Stimulated activated CD8-positive, alpha-beta memory T cell treated with anti-CD3 and anti-CD28 coated beads, Interleukin-12 subunit alpha, Interleukin-12 subunit beta, amount 100 ng/mL, for 1 hour (primary cell): ENCODE measurements at regions not wholly inside any gene's neighbourhood (a gene's known extent, or its start where the extent isn't known, plus 50 kb on each side); places are given as distances from the start of the nearest gene placed in this dataset.
"Not testable (repeated sequence)": the region's sequence is repeated elsewhere in the genome, so short reads cannot be mapped to it uniquely, and the experiment has no call there.

ENCODE experiments used
- DNase-seq: peaks from one replicate; pipeline ENCODE4 v3.0.0-alpha.2; 2020; ENCODE audit warnings: low read depth

DNA sequence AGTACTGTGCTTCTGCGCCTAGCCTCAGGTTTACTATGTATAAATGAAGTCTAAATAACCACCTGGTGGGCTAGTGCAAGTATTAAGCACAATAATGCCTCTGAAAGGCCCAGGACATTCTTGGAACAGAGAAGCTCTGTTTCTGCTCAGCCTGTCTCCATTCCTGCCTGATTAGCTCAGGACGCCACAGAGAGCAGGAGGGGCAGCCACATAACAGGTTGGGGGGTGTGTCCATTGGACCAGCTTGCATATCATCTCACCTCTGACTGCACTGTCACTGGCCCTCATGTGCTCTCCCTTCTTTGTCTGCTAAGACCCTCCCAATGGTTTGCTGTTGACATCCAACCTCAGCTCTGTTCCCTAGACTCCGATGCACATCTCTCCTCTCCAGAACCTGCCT, 52.8 kb upstream of the IKZF1 start:
- DNase-seq: no peak

DNA sequence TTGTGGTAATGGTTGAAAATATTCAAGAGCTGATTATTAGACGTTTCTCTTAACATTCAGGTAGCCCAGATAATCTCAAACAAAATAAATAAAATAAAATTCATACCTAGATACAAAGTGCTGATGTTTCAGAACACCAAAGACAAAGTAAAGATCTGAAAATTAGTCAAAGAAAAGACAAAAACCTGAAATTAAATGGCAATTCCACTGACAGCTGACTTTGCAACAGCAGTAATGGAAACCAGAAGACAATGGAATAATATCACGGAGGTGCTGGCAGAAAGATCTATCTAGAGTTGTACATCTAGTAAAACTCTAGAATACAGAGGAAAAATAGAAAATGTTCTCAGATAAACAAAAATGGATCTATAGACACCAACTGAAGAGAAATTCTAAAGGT, 58.0 kb upstream of the IKZF1 start:
- no peak for DNase-seq

DNA sequence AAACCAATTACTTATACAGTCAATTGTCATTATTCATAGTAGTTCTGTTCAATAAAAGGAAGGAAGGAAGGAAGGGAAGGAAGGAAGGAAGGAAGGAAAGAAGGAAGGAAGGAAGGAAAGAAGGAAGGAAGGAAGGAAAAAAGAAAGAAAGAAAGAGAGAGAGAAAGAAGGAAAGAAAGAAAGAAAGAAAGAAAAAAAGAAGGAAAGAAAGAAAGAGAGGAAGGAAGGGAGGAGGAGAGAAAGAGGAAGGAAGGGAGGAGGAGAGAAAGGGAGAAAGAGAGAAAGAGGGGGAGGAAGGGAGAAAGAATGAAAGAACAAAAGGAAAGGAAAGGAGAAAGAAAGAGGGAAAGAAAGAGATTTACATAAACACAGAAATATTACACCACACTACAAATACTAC, 62.4 kb upstream of the IKZF1 start:
- not testable (repeated sequence) for DNase-seq

DNA sequence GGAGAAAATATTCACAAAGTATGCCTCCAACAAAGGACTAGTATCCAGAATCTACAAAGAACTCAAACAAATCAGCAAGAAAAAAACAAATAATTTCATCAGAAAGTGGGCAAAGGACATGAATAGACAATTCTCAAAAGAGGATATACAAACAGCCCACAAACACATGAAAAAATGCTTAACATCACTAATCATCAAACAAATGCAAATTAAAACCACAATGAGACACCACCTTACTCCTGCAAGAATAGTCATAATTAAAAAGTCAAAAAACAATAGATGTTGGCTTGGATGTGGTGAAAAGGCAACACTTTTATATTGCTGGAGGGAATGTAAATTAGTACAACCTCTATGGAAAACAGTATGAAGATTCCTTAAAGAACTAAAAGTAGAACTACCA, 63.8 kb upstream of the IKZF1 start:
- not testable (repeated sequence) for DNase-seq

DNA sequence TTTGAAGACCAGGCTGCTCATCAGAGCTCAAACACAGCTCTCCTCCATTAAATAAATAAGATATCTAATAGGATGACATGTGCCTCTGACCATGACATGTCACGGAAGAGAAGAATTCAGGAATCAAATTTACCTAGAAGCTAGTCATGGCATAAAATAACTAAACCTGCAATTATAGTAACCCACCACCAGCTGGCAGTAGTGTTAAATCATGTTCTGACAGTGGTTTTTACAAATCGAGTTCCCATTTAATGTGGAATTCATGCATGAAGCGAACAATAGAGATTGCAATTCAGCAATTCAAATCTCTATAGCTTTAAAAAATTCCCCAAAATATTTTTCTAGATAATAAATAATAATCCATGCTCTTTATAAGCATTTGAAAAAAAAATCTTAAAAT, 74.6 kb upstream of the IKZF1 start:
- DNase-seq: no peak

DNA sequence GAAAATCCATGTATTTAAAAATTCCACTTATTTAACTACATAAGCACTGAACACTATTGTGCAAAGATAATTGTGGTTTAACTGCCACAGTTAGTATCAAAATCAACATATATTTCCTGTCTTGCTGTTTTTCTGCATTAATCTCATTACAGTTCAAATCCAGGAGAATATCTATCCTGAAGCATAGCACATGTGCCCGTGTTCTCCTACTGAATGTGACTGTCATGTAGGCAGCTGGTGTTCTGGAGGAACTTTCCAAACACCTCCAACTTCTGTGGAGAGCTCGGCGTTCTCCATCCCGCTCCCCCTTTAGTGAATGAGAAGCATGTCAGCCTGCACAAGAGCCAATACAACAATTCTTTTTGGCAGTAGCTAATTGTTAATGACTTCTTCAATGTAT, 76.4 kb upstream of the IKZF1 start:
- DNase-seq: no peak

DNA sequence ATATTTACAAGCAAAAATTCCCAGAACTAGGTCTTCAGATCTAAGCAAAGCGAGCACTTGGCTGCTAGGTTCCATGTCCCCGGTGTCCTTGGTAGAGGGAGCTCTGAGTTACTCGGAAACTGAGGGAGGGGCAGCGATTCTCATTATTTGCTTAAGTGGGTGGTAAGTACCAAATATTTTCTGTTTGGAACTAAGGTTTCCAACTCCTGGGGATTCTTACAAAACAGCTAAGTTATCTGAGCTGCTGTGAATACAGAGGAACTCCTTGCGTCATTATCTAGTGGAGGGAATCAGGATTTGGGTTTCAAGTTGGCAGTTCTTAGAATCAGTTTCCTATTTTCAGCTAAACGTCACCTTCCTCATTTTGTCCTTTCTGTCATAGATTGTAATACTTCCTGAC, 76.8 kb upstream of the IKZF1 start:
- no peak for DNase-seq

DNA sequence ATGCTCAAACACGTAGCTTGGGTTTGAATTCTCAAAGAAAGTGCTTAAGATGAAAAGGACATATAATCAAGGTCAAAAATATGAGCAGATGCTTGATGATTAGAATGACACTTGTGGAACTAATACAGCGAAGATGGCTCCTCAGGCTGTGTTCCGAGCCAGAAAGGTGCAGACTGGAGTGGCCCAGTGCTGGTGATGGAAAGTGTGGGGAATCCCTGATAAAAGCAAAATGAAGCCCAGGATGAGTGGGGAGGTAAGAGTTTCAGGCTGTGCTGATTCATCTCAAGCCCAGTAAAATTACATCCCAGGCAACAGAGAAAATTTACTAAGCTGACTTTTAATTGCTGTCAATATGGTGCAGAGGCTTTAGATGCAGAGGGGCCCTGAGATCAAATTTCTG, 77.8 kb upstream of the IKZF1 start:
- DNase-seq: no peak

DNA sequence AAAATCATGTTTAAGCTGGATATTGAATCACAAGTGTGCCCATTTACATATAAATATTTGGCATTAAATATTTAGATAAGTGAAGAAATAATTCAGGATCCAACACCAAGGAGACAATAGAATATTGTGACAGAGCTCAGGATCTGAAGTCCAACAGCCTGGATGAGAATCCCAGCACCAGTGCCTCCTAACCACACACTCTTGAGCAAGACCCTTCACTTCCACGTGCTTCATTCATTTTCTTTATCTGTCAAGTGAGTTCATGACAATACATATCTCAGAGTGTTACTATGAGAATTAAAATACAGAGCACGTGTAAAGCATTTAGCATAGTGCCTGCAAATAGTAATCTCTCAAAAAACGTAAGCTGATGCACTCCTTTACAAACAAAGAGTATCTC, 78.4 kb upstream of the IKZF1 start:
- DNase-seq: no peak

DNA sequence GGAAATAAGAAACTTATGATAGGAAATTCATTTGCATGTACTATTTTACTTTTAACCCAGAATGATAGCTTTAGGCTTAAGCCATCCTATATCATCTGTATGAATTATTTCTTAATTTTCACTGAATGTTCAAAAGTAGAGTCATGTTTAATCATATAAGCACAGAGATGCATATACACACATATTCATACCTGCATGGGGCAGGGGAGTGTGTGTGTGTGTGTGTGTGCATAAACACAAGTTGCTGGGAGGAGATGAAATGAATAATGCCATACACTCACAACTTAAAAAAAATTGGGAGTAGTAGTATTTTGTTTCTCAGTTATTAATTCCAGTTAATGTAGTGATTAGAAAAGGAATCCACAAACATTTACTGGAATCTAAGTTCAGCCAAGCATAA, 83.1 kb upstream of the IKZF1 start:
- no peak for DNase-seq

DNA sequence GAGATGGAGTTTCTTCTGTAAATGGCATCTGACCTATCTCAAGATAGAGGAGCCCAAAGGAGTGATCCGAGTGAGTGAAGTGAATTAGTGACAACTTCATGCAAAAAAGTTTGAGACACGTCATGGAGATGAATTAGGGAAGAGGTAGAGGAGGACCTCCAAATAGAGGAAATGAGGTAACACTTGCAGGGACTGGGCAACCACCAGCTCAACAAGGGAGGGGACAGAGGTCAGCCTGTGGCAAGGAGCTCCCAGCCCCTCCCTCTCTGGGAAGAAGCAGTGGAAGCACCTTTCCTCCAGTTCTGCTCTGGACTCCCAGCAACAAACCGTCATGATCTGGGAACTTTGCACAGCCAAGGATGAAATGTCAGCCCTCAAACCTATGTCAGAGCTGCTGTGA, 83.5 kb upstream of the IKZF1 start:
- no peak for DNase-seq

DNA sequence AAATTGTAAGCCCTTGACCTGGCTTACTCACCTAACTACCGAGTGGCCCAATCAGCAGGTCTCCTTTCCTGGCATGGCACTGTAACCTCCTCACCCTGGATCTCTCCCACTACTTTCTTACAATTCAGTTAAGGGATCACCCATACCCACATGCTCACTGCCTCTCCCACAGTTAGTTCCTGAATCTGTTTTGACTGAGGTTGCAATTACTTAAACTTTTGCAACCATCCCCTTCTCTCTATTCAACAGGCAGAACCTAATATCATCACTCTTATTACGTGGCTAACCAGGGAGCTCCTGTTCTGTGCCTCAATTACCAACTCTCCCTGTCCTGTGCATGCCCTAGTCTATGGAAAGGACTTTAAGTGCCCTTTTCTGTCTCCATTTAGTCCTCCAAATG, 84.2 kb upstream of the IKZF1 start:
- no peak for DNase-seq

DNA sequence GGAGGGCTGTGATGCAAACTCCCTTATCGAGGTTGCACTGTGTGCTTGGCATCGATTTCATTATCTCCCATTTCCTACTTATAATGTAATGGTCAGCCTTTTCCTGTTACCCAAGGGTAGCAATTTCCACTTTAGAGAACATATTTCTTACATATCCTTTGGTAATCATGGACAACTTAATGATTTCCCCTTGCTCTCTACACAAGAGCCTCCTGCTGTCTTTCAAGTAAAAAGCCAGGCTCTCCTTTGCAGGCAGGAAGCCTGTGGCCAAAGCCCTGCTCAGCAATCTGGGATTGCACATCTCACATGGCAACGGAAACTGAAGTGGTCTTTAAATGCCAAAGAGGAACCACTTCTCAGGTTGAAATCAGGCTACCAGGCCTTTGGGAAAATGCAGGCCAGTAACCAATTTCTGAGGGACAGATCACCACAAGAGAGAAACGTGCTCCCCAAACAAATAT, 86.7 kb upstream of the IKZF1 start:
- no peak for DNase-seq

DNA sequence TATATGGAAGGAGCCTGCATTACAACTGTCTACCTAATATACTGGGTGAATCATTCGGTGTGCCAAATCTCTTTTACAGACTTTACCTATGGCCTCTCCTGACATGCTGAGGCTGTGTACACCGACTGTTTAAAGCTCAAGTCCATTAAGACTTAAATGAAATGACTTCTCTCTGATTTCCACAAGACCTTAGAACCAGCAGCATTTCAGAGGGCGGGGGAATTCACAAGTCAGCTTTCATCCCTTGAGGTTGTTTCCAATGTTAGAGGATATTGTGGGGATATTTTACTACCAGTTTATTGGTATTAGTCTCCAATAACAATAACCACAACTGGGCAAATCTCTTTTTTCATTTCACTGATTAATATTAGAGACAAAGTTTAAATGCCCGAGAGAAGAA, 87.1 kb upstream of the IKZF1 start:
- DNase-seq: no peak

DNA sequence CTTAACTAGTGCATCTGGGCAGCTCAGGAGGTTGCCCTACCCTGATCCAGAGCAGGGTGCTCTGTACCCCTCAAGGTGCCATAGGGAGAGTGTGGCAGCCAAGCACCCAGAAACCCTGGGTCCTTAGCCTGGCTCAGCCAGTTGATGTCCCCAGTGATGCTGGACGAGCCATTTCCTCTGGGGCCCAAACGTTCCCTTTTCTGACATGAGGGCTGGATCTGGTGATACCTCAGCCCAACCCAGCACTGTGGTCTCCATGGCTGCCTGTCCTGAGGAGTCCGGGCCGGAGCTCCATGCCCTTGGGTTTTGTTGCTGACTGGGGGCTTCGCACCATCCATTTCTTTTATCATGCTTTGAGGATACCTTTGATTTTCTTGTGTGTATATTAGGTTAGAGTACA, 87.9 kb upstream of the IKZF1 start:
- DNase-seq: no peak

DNA sequence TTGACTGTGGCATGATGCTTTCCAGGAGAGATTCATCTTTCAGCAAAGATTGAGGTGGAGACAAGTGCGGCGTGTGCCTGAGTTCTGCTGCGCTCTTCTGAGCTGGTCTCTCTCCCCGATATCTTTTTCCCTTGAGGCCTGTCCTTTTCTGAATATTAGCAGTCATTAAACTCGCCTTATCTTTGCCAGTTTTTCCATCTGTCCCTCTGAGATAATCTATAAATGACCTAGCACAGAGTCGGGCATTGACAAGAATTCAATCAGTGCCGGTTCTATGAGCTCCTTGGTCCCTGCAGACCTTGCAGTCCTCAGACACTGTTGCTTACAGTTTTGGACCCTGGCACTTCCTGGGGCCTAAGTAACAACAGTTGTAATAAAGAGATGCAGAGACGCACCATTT, 89.7 kb upstream of the IKZF1 start:
- DNase-seq: no peak

DNA sequence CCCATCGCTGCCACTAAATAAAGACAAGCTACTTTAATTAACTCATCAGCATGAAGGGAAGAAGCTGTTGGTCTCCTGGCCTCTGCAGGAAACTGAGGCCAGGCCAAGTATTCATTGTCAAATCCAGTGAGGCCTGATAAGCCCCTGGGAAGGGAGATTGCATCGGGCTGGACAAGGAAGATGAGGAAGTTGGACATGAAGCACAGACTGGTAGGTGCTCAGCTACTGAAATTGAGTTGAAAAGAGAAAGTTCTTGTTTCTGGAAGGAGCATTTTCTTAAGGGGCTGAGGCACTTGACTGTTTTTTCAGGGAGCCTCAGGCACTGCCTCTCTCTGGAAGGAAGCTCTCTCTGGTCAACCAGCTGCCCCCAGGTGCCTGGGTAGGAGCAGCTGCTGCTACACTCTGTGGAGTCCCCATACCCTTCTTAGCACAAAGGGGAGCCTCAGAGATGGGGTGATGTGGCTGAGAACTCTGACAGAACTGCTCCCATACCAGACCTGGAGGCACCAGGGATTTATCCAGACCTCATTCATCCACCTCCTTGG, 90.3 kb upstream of the IKZF1 start:
- no peak for DNase-seq

DNA sequence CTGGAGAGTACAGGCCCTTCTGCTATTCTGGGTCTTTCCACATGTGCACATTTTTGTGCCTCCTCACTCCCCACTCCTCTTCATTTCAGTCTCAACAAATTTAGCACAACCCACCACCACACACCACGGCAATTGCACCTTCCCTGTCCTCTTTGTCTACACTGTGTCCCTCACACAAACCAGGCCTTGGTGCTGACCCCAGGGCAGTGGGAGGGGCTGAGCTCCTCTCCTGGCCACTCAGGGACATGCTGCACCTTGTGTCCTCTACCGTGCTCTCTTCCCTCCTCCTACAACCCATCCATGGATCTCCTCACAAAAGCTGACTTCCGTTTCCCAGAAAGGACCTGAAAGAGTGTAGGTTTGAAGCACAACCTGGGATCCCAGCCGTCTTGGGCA, 90.9 kb upstream of the IKZF1 start:
- DNase-seq: no peak

DNA sequence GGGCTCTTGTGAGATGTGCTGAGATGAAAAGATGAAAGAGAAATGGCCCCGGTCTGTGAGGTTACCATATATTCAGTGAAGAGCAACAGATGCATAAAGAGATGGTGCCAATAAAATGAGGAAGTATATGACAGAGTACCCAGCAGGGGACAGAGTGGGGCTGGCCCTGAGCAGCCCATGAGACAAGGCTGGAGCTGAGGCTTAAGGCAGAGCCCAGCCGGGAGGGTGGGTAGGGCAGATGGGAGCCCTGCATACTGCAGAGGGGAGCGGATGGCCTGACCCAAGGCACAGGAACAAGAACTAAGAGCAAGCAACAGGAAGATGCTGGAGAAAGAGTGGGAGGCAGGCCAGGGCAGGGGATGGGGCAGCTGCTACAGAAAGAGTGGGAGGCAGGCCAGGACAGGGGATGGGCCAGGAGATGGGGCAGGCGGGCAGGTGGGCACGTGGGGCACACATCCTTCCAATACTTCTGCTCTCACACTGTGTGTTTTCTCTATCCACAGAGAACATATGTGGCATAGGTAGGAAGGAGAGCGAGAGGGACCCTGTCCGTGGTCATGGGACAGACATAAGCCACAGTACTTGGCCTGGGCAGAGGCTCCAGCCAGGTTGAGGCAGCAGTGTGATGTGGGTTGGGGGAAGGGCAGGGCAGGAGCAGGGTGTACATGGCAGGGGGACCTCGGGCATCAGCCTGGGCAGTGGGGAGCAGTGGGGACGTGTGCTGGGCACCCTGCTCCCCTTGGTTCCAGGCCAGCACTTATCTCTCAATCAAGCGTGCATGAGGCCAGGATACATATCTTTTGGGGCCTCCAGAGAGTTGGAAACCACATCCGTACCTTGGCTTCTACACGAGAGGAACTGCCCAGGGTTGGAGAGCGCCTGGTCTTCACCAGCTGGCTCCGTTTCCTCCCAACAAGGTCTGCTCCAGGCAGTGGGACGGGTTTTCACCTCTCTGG, 91.6 kb upstream of the IKZF1 start:
- no peak for DNase-seq

DNA sequence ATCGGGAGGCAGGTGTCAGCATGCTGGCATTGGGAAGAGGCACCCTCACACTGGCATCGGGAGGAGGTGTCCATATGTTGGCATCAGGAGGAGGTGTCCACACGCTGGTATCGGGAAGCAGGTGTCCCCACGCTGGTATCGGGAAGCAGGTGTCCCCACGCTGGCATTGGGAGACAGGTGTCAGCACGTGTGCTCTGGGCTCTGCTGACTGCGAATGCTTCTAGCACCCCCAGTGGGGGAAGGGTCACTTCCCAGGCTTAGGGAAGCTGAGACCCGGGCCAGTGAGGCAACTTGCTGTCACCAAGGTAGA, 92.5 kb upstream of the IKZF1 start:
- DNase-seq: no peak

DNA sequence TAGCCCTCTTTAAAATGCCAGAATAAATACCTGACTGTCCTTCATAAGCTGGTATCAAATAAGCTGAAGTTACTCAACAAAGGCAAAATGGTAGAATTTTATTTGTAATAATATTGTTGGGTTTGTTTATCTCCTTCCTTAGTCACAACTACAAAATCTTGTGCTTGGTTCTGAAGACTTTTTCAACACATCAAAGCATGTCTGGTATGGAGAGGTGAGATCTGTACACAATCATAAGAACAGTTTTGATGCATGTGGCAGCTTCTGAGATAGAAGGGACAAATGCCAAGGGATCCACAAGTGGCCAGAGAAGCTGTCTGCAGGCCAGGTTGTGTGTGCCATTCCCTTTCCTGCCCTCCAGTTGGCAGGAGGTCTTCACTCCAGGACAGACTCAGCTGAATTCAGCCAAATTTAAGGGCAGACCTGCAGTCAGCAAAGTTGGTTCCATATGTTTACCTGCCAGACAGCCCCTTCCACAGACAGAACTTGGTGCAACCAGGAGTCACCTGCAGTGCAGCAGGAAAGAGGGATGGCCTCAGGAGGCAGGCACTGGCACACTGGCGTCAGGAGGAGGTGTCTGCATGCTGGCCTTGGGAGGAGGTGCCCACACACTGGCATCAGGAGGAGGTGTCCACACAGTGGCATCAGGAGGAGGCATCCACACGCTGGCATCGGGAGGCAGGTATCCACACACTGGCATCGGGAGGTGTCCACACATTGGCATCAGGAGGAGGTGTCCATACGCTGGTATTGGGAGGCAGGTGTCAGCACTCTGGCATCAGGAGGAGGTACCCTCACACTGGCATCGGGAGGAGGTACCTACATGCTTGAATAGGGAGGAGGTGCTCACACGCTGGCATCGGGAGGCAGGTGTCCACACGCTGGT, 93.1 kb upstream of the IKZF1 start:
- no peak for DNase-seq

DNA sequence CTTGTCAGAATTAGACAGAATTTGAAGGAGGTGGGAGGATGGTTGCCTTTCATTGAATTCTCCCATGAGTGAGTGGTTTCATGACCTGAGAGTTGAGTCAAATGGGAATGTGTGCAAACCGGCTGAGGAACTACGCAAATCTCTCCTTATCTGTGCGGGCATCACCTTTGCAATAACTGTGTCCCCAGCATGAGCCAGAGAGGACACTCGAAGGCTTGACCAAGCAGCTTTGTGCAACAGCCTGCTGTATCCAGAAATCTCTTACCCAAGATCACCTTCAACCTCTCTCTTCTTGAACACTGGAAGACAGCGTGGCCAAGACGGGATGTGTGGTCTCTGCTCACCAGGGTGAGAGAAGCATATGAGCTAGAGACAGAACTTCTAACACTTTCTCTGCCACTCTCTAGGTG, 93.8 kb upstream of the IKZF1 start:
- DNase-seq: no peak
